Heart left ventricle (tissue), 13 donors: ENCODE measurements at regions not wholly inside any gene's neighbourhood (a gene's known extent, or its start where the extent isn't known, plus 50 kb on each side); places are given as distances from the start of the nearest gene placed in this dataset.

Source experiments
- POLR2A ChIP-seq, 2 donors: fragments of 450-650 bp; IDR thresholded peaks; one replicate each; pipeline ENCODE4 v1.6.1; 2017; ENCODE audit warnings: antibody characterized with exemption in 2 of 2, mild to moderate bottlenecking in 2 of 2, moderate library complexity in 2 of 2
- TF ChIP-seq, protein P1 (sequence below), 12 donors: fragments of 200-600 bp; sonication (generic) in 4 of 12; IDR thresholded peaks; one replicate each; pipeline versions ENCODE4 v1.5.0 to v1.8.0; 2018 to 2022; ENCODE audit warnings: antibody characterized with exemption in 12 of 12, mild to moderate bottlenecking in 5 of 12
- donor health status: ischemic (EF 13 %, LVEDD 7.1; RV severe dilation, severe dysfunction).
- donor health status: DM: no; HTN: yes; CAD: no.
- donor health status: DM: no; HTN: no; CAD: no.
- donor health status: ischemic (EF 25% LVEDD 6.9; RV normal size, moderate dysfunction).
- donor health status: ischemic (EF 25% LVEDD 5.7; RV mildly dilated, moderate dysfunction).
- donor health status: ischemic (EF 35%, LVEDD 5.7; RV mildly dilated, moderate dysfunction).
- donor health status: nonischemic (EF 11% LVEDD 7.7; RV severe dilation, severe dysfunction).
- donor health status: DM: yes; HTN: yes; CAD: no.
- donor health status: PGD.
- donor health status: ischemic (EF 29% LVEDD 5.4; RV normal size, mild dysfunction).
- donor health status: nonischemic (EF 23%, LVEDD 6.1; RV moderate dilation, normal function).

DNA sequence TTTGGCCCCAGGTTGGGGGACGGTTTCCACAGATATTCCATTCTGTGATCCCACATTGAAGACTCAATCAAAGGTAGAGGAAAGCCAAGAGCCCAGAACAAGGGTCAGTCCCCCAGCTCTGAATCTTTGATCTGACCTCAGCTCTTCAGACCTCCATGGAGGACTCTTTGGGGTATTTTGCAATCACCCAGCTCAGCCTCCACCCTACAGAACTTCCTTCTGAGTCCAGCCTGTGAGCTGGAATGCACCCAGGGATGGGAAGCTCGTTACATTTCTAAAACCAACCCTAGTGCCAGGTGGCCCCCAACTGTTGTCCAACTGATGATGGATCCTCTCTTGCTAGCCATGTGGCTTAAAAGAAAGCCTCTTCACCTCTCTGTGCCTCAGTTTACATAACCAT, 335.3 kb downstream of the MN1 start:
- TF ChIP-seq, protein P1, sequence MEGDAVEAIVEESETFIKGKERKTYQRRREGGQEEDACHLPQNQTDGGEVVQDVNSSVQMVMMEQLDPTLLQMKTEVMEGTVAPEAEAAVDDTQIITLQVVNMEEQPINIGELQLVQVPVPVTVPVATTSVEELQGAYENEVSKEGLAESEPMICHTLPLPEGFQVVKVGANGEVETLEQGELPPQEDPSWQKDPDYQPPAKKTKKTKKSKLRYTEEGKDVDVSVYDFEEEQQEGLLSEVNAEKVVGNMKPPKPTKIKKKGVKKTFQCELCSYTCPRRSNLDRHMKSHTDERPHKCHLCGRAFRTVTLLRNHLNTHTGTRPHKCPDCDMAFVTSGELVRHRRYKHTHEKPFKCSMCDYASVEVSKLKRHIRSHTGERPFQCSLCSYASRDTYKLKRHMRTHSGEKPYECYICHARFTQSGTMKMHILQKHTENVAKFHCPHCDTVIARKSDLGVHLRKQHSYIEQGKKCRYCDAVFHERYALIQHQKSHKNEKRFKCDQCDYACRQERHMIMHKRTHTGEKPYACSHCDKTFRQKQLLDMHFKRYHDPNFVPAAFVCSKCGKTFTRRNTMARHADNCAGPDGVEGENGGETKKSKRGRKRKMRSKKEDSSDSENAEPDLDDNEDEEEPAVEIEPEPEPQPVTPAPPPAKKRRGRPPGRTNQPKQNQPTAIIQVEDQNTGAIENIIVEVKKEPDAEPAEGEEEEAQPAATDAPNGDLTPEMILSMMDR (IDR thresholded peaks at IDR 0.05): no peak
- TF ChIP-seq POLR2A (IDR thresholded peaks at IDR 0.05): no peak
